H1 (cell line): ENCODE measurements at regions not wholly inside any gene's neighbourhood (a gene's known extent, or its start where the extent isn't known, plus 50 kb on each side); places are given as distances from the start of the nearest gene placed in this dataset.

Experiments
- CTCF ChIA-PET: fragments of 300-600 bp; sonication (Branson Sonifier 250); formaldehyde crosslinking; loops from one replicate; lab custom pipeline; 2021; ENCODE audit not compliant: partially characterized antibody; lab: Charles Lee
- POLR2A ChIA-PET: fragments of 300-600 bp; sonication (Branson Sonifier 250); formaldehyde crosslinking; loops from one replicate; lab custom pipeline; 2021; ENCODE audit warnings: inconsistent platforms; ENCODE audit not compliant: partially characterized antibody; lab: Charles Lee
- DNase-seq, 2 experiments: peaks; one replicate each; pipeline versions ENCODE4 v3.0.0 to v3.0.0-alpha.2; 2010 to 2022; ENCODE audit warnings: low spot score in 2 of 2, low read depth in 1 of 2, mixed read lengths in 1 of 2
- FAIRE-seq: peaks from 2 replicates; lab custom pipeline; 2011; peaks lifted over from hg19 to GRCh38; lab: Jason Lieb, UNC
- H2AFZ ChIP-seq: 2 replicates; pipeline ENCODE4 v1.8.1; 2012; ENCODE audit warnings: low read length, inconsistent platforms
- H2AK5ac ChIP-seq: 2 replicates; pipeline ENCODE4 v1.6.1; 2013; ENCODE audit warnings: low read depth, low read length
- H2BK120ac ChIP-seq: replicated peaks from 2 replicates; pipeline ENCODE3; 2013; ENCODE audit warnings: low read depth, low read length, inconsistent platforms
- H2BK12ac ChIP-seq: 2 replicates; pipeline ENCODE4 v1.6.1; 2013; ENCODE audit warnings: low read depth, low read length
- H2BK15ac ChIP-seq: 2 replicates; pipeline ENCODE4 v1.6.1; 2013; ENCODE audit warnings: low read length
- H2BK20ac ChIP-seq: 2 replicates; pipeline ENCODE4 v1.6.1; 2013; ENCODE audit warnings: low read length
- H2BK5ac ChIP-seq: 2 replicates; pipeline ENCODE4 v1.6.1; 2013; ENCODE audit warnings: low read depth, low read length
- H3K14ac ChIP-seq: 2 replicates; pipeline ENCODE4 v1.6.1; 2013; ENCODE audit warnings: inconsistent platforms; ENCODE audit not compliant: insufficient read length
- H3K18ac ChIP-seq: 2 replicates; pipeline ENCODE4 v1.6.1; 2013; ENCODE audit warnings: low read length; ENCODE audit errors: extremely low read depth
- H3K23ac ChIP-seq: 2 replicates; pipeline ENCODE4 v1.6.1; 2013; ENCODE audit warnings: inconsistent platforms; ENCODE audit not compliant: insufficient read length
- H3K23me2 ChIP-seq: 2 replicates; pipeline ENCODE4 v1.6.1; 2013; ENCODE audit warnings: low read depth, low read length
- H3K27ac ChIP-seq: 2 replicates; pipeline ENCODE4 v1.6.1; 2011; ENCODE audit warnings: low read depth, low read length, inconsistent platforms
- H3K27me3 ChIP-seq, 4 experiments: replicated peaks in 1 of 4; 1 replicate in 1 of 4; 2 replicates in 3 of 4; pipeline versions ENCODE4 v1.6.1 to v1.8.1; 2011 to 2013; ENCODE audit warnings: low read length in 3 of 4, mild to moderate bottlenecking in 3 of 4, inconsistent platforms in 2 of 4, mixed read lengths in 2 of 4, moderate library complexity in 1 of 4; ENCODE audit not compliant: control insufficient read depth in 3 of 4, insufficient read depth in 3 of 4; ENCODE audit errors: extremely low read depth in 1 of 4
- H3K36me3 ChIP-seq, 4 experiments: 2 replicates each; pipeline versions ENCODE4 v1.6.1 to v1.8.1; 2011 to 2013; ENCODE audit warnings: mild to moderate bottlenecking in 4 of 4, low read length in 3 of 4, moderate library complexity in 2 of 4, control low read depth in 1 of 4, inconsistent platforms in 1 of 4; ENCODE audit not compliant: insufficient read depth in 4 of 4, control insufficient read depth in 2 of 4
- H3K4ac ChIP-seq: replicated peaks from 2 replicates; pipeline ENCODE3; 2013; ENCODE audit warnings: low read length, low read depth, mixed read lengths, inconsistent platforms; ENCODE audit not compliant: insufficient read length
- H3K4me1 ChIP-seq, 4 experiments: replicated peaks in 1 of 4; 1 replicate in 1 of 4; 2 replicates in 3 of 4; pipeline versions ENCODE4 v1.6.1 to v1.8.1; 2011 to 2013; ENCODE audit warnings: low read length in 3 of 4, inconsistent platforms in 2 of 4, mixed read lengths in 1 of 4; ENCODE audit not compliant: insufficient read depth in 4 of 4, control insufficient read depth in 3 of 4
- H3K4me2 ChIP-seq, 2 experiments: 2 replicates each; pipeline versions ENCODE4 v1.6.1 to v1.8.1; 2011 to 2013; ENCODE audit warnings: low read depth in 2 of 2, low read length in 2 of 2, control low read depth in 1 of 2, inconsistent platforms in 1 of 2, mild to moderate bottlenecking in 1 of 2; ENCODE audit not compliant: insufficient read depth in 1 of 2
- H3K4me3 ChIP-seq, 4 experiments: fragments of 200-600, 300-600 bp in 1 of 4; sonication (generic), shearing (Covaris generic), sonication (Bioruptor Twin) in 1 of 4; 2 replicates each; pipeline versions ENCODE4 v1.5.1 to v1.8.1; 2011 to 2016; ENCODE audit warnings: low read length in 4 of 4, low read depth in 3 of 4, control low read depth in 2 of 4, inconsistent platforms in 2 of 4, mild to moderate bottlenecking in 2 of 4, mixed read lengths in 1 of 4, moderate library complexity in 1 of 4; ENCODE audit not compliant: insufficient read depth in 2 of 4; ENCODE audit errors: extremely low read depth in 1 of 4
- H3K56ac ChIP-seq: replicated peaks from 2 replicates; pipeline ENCODE3; 2013; ENCODE audit warnings: low read depth, mild to moderate bottlenecking, mixed read lengths, low read length, inconsistent platforms; ENCODE audit not compliant: insufficient read length
- H3K79me1 ChIP-seq: 2 replicates; pipeline ENCODE4 v1.6.1; 2013; ENCODE audit warnings: low read depth, low read length, control low read depth
- H3K79me2 ChIP-seq, 2 experiments: 2 replicates each; pipeline versions ENCODE4 v1.6.1 to v1.8.1; 2012 to 2013; ENCODE audit warnings: low read length in 2 of 2, mild to moderate bottlenecking in 2 of 2, inconsistent platforms in 1 of 2; ENCODE audit not compliant: insufficient read depth in 2 of 2, control insufficient read depth in 1 of 2
- H3K9ac ChIP-seq, 4 experiments: replicated peaks in 1 of 4; 1 replicate in 1 of 4; 2 replicates in 3 of 4; pipeline versions ENCODE4 v1.6.1 to v1.8.1; 2011 to 2013; ENCODE audit warnings: low read depth in 3 of 4, low read length in 3 of 4, control low read depth in 2 of 4, mild to moderate bottlenecking in 2 of 4, moderate library complexity in 2 of 4, inconsistent platforms in 1 of 4; ENCODE audit errors: extremely low read depth in 1 of 4
- H3K9me3 ChIP-seq, 2 experiments: 2 replicates each; pipeline versions ENCODE4 v1.6.1 to v1.8.1; 2012 to 2013; ENCODE audit warnings: mild to moderate bottlenecking in 2 of 2, moderate library complexity in 2 of 2, control low read depth in 1 of 2, inconsistent platforms in 1 of 2, low read depth in 1 of 2, low read length in 1 of 2, mixed read lengths in 1 of 2; ENCODE audit not compliant: insufficient read depth in 2 of 2
- H4K20me1 ChIP-seq, 2 experiments: replicated peaks in 1 of 2; 2 replicates each; pipeline versions ENCODE3 to v1.8.1; 2011 to 2013; ENCODE audit warnings: inconsistent platforms in 2 of 2, low read length in 2 of 2, mild to moderate bottlenecking in 1 of 2; ENCODE audit not compliant: insufficient read depth in 2 of 2, control insufficient read depth in 1 of 2
- H4K5ac ChIP-seq: 2 replicates; pipeline ENCODE4 v1.6.1; 2013; ENCODE audit warnings: low read length, low read depth, mixed read lengths, inconsistent platforms; ENCODE audit not compliant: insufficient read length
- H4K8ac ChIP-seq: 2 replicates; pipeline ENCODE4 v1.8.0; 2013; ENCODE audit warnings: mild to moderate bottlenecking, moderate library complexity, low read length, inconsistent platforms; ENCODE audit not compliant: insufficient read depth; ENCODE audit errors: extremely low read depth
- H4K91ac ChIP-seq: replicated peaks from 2 replicates; pipeline ENCODE3; 2013; ENCODE audit warnings: low read length, mixed read lengths, inconsistent platforms; ENCODE audit not compliant: insufficient read length
- BACH1 ChIP-seq: IDR thresholded peaks from 2 replicates; pipeline ENCODE4 v1.6.1; 2012; ENCODE audit warnings: low read length, improper control_type of control experiment
- CEBPB ChIP-seq: IDR thresholded peaks from 2 replicates; pipeline ENCODE4 v1.6.1; 2012; ENCODE audit warnings: low read depth, low read length
- EP300 ChIP-seq, 2 experiments: IDR thresholded peaks; 1 replicate in 1 of 2; 2 replicates in 1 of 2; pipeline ENCODE4 v1.6.1; 2011 to 2012; ENCODE audit warnings: low read depth in 2 of 2, low read length in 2 of 2, mild to moderate bottlenecking in 2 of 2, borderline replicate concordance in 1 of 2, inconsistent platforms in 1 of 2, moderate library complexity in 1 of 2
- EZH2 ChIP-seq: fragments of 200-600 bp; sonication (generic); IDR thresholded peaks from 2 replicates; pipeline ENCODE4 v1.7.1; 2012; ENCODE audit warnings: low read depth, mild to moderate bottlenecking, moderate library complexity, low read length, inconsistent platforms; ENCODE audit not compliant: severe bottlenecking
- FOSL1 ChIP-seq: IDR thresholded peaks from 2 replicates; pipeline ENCODE4 v1.6.1; 2011; ENCODE audit warnings: mild to moderate bottlenecking, low read depth, low read length, moderate library complexity; ENCODE audit not compliant: insufficient read depth
- HDAC6 ChIP-seq: IDR thresholded peaks from one replicate; pipeline ENCODE4 v1.7.1; 2012; ENCODE audit warnings: low read depth, mild to moderate bottlenecking, inconsistent platforms, low read length, moderate library complexity
- JUND ChIP-seq: IDR thresholded peaks from 2 replicates; pipeline ENCODE4 v1.6.1; 2011; ENCODE audit warnings: mild to moderate bottlenecking, improper control_type of control experiment, low read length
- KDM5A ChIP-seq: fragments of 200-600 bp; IDR thresholded peaks from 2 replicates; pipeline ENCODE4 v1.7.1; 2012; ENCODE audit warnings: mild to moderate bottlenecking, low read length, inconsistent platforms, mixed read lengths
- MAFK ChIP-seq: IDR thresholded peaks from 2 replicates; pipeline ENCODE4 v1.6.1; 2012; ENCODE audit warnings: low read depth, mild to moderate bottlenecking, improper control_type of control experiment, low read length
- RAD21 ChIP-seq, 2 experiments: IDR thresholded peaks in 1 of 2; conservative IDR thresholded peaks in 1 of 2; 2 replicates each; pipeline ENCODE4 v1.6.1; 2011; ENCODE audit warnings: low read depth in 2 of 2, low read length in 2 of 2, improper control_type of control experiment in 1 of 2, inconsistent platforms in 1 of 2, mild to moderate bottlenecking in 1 of 2, moderate library complexity in 1 of 2
- SAP30 ChIP-seq: fragments of 300-600 bp; sonication (generic); IDR thresholded peaks from 2 replicates; pipeline ENCODE4 v1.7.1; 2012; ENCODE audit warnings: low read length, moderate library complexity, mild to moderate bottlenecking, inconsistent platforms; ENCODE audit not compliant: insufficient read depth, insufficient replicate concordance
- SIRT6 ChIP-seq: IDR thresholded peaks from one replicate; pipeline ENCODE4 v1.7.1; 2012; ENCODE audit warnings: low read length, inconsistent platforms
- SP2 ChIP-seq: IDR thresholded peaks from 2 replicates; pipeline ENCODE4 v1.6.1; 2012; ENCODE audit warnings: mild to moderate bottlenecking, low read length, inconsistent platforms
- TEAD4 ChIP-seq: IDR thresholded peaks from 2 replicates; pipeline ENCODE4 v1.6.1; 2012; ENCODE audit warnings: low read depth, low read length, inconsistent platforms, mixed read lengths
- WGBS, 2 experiments: shearing (Covaris generic) in 1 of 2; methylation state at CpG; one replicate each; pipeline versions ENCODE4 v1.1.6 to v1.1.7; 2013 to 2015; ENCODE audit warnings: low lambda C conversion rate in 2 of 2, mixed read lengths in 2 of 2, inconsistent platforms in 1 of 2, low coverage in 1 of 2, missing lambda C conversion rate in 1 of 2; ENCODE audit not compliant: insufficient replicate concordance in 2 of 2, insufficient coverage in 1 of 2, insufficient read length in 1 of 2; ENCODE audit errors: extremely low coverage in 1 of 2, missing lambda C conversion rate in 1 of 2; 5-methylcytosine and 5-hydroxymethylcytosine counted together
- TF ChIP-seq, protein P1 (sequence below): IDR thresholded peaks from 2 replicates; pipeline ENCODE4 v1.6.1; 2012; ENCODE audit warnings: inconsistent platforms

DNA sequence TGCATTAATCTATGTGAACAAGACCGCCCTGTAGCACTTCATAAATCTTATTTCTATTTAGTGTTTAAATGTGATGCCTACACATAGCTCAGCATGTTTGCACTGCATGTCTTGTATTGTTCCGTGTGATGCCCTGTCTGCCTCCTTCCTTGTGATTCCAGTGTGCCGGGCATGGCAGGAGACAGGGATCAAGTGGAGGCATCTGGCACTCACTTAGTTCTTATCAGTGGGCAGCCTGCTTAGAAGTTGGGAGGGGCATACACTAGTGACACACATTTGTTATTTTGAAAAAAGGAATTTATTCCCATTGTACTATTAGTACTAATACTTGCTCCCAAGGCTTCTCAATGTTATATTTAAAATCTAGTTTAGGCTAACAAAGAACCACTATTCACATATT, 176.4 kb downstream of the KCNA5 start:
- Histone ChIP-seq H2AK5ac (no peak overlapping the region), H4K5ac (no peak overlapping the region), H3K23ac (no peak overlapping the region), H3K14ac (no peak overlapping the region), H2AFZ (no peak overlapping the region), H3K4me1 (peaks cover 11 to 18% (median 16%) of the 10 kb centered on the region in 4 experiments), H3K4me2 (no peak overlapping the region), H3K36me3 (no peaks in the 10 kb centered on the region), H3K56ac (no peak overlapping the region), H3K79me2 (no peaks in the 10 kb centered on the region), H2BK20ac (no peak overlapping the region), H3K23me2 (peaks cover 2% of the 10 kb centered on the region; the same call in 1 of the 2 replicates), H3K9me3 (no peaks in the 10 kb centered on the region), H3K9ac (no peak overlapping the region), H3K27ac (no peak overlapping the region), H4K91ac (no peak overlapping the region), H2BK120ac (no peak overlapping the region), H3K79me1 (peaks cover 2% of the 10 kb centered on the region; the same call in 1 of the 2 replicates), H4K8ac (no peak overlapping the region), H2BK12ac (no peak overlapping the region), H2BK15ac (no peak overlapping the region), H3K18ac (no peak overlapping the region), H3K4me3 (no peak overlapping the region), H2BK5ac (no peak overlapping the region), H4K20me1 (no peaks in the 10 kb centered on the region), H3K4ac (no peak overlapping the region), H3K27me3 (peaks cover 0 to 13% (median 5%) of the 10 kb centered on the region in 4 experiments; a peak in 6 of 7 replicates)
- CTCF ChIA-PET, result no interaction called here
- POLR2A ChIA-PET, result no interaction called here
- DNase-seq (no peak), FAIRE-seq (no peak)
- WGBS, 2 experiments, result 79% methylated on average over 3 of the region's 3 CpGs; no CpG with 5 or more reads in 1 of the 2 experiments
- TF ChIP-seq EP300 (IDR thresholded peaks at IDR 0.05; ENCODE audit: borderline replicate concordance in 1 of 2, low read depth in 2 of 2, low read length in 2 of 2) (no peak), TEAD4 (no peak), RAD21 (IDR thresholded peaks at IDR 0.05 in 1 of 2, conservative IDR thresholded peaks at IDR 0.05 in 1 of 2; ENCODE audit: low read depth in 2 of 2, low read length in 2 of 2) (no peak), BACH1 (no peak), MAFK (no peak), HDAC6 (no peak), SAP30 (no peak), SIRT6 (no peak), EZH2 (no peak), KDM5A (no peak), FOSL1 (no peak), SP2 (no peak), JUND (no peak), CEBPB (no peak)
- TF ChIP-seq, protein P1, sequence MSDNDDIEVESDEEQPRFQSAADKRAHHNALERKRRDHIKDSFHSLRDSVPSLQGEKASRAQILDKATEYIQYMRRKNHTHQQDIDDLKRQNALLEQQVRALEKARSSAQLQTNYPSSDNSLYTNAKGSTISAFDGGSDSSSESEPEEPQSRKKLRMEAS, result no peak
